ENCODE measurements at regions not wholly inside any gene's neighbourhood (a gene's known extent, or its start where the extent isn't known, plus 50 kb on each side); places are given as distances from the start of the nearest gene placed in this dataset.

- TF ChIP-seq, protein P1, sequence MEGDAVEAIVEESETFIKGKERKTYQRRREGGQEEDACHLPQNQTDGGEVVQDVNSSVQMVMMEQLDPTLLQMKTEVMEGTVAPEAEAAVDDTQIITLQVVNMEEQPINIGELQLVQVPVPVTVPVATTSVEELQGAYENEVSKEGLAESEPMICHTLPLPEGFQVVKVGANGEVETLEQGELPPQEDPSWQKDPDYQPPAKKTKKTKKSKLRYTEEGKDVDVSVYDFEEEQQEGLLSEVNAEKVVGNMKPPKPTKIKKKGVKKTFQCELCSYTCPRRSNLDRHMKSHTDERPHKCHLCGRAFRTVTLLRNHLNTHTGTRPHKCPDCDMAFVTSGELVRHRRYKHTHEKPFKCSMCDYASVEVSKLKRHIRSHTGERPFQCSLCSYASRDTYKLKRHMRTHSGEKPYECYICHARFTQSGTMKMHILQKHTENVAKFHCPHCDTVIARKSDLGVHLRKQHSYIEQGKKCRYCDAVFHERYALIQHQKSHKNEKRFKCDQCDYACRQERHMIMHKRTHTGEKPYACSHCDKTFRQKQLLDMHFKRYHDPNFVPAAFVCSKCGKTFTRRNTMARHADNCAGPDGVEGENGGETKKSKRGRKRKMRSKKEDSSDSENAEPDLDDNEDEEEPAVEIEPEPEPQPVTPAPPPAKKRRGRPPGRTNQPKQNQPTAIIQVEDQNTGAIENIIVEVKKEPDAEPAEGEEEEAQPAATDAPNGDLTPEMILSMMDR (IDR thresholded peaks at IDR 0.05), result no peak
- TF ChIP-seq EZH2 (IDR thresholded peaks at IDR 0.05; ENCODE audit: borderline replicate concordance, insufficient read depth, low read depth, low read length, poor library complexity, severe bottlenecking), result no peak
Measured at GRCh38 chr12:97250483-97250882, 212.1 kb upstream of the RMST start.

All from B cell (primary cell).